HG03139 (cell line): ENCODE measurements at regions not wholly inside any gene's neighbourhood (a gene's known extent, or its start where the extent isn't known, plus 50 kb on each side); places are given as distances from the start of the nearest gene placed in this dataset.

Source experiments
- ATAC-seq: cut with Tn5 transposase; IDR thresholded peaks from one replicate; pipeline ENCODE4 v1.9.1; 2021; ENCODE audit not compliant: unreplicated experiment

- no peak for ATAC-seq
Observed at GRCh38 chr15:91549581-91549980, 303.9 kb upstream of the SLCO3A1 start.

- ATAC-seq = no peak
Observed at GRCh38 chr15:91552555-91552954, 301.0 kb upstream of the SLCO3A1 start.

GRCh38 chr15:91553196-91553854, 300.2 kb upstream of the SLCO3A1 start:
- ATAC-seq = no peak

DNA sequence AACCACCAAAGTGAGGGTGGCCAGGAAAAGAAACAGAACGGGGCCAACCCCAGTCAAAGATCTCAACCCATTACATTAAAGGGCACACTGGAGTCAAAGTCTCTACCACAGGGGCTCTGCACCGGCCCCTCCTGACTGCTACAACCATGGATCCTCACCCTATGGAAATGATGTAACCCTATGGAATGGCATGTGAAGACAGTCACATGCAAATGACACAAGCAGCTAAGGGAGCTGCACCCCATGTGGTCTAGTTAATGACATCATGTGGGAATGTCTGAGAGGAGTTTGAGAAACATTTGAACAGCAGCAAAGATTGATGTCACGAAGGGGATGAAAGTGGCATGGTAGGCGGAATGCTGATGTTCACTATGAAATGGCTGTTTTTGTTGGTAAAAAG, 298.2 kb upstream of the SLCO3A1 start:
- no peak for ATAC-seq

GRCh38 chr15:91556926-91557325, 296.6 kb upstream of the SLCO3A1 start:
- no peak for ATAC-seq

- no peak for ATAC-seq
Observed at GRCh38 chr15:91559066-91559465, 294.4 kb upstream of the SLCO3A1 start.

- no peak for ATAC-seq
Observed at GRCh38 chr15:91561371-91562100, 292.0 kb upstream of the SLCO3A1 start.

DNA sequence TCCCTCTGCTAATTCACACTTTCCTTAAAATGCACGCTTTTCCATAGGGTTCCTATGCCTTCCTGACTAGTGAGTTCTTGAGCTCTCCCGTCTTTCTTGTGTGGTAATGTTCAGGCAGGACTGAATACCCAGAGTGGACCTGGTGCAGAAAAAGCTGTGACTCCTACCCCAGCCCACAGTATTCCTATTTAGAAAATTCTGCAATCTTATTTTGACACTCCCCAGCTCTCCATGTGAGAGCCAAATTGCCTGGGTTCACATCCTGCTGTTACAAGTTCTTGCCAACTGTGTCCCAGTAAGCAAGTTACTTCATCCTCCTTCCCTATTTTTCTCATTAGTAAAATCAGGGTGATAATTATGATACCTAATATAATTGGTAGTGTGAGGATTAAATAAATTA, 290.8 kb upstream of the SLCO3A1 start:
- no peak for ATAC-seq

GRCh38 chr15:91564631-91565030, 288.9 kb upstream of the SLCO3A1 start:
- no peak for ATAC-seq

- ATAC-seq = no peak
Observed at GRCh38 chr15:91566141-91566540, 287.4 kb upstream of the SLCO3A1 start.

DNA sequence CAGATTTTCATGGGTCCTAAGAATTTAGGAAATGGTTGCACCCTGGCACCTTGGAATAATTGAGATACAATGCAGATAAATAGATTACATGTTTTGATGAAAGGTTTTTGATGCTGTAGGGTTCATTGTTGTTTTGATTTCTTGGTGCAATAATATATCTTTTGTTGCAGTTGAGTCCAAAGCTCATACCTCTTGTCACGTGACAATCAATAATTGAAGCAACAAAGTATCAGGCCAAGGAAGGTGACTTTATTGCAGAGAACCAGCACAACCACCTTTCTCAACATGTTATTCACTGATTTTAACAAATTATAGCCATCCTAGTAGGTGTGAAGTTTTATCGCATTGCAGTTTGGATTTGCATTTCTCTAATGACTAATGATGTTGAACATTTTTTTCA, 285.5 kb upstream of the SLCO3A1 start:
- ATAC-seq = no peak

DNA sequence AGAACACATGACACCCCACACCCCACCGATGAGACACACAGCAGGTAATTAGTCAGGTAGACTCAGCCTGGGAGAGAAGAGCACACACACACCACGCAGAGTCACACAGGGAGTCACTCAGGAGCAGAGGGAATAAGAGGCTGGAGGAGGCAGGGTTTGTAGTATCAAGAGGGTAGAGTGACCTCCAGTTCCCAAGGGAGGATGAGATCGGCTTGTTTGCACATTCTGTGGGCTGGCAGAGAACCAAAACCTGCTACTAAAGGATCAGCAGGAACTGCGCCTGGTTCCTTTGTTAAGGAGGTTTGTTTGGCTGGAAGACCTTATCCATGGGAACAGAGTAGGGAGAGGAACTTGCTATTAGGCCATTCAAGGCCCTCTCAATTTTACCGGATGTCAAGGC, 281.4 kb upstream of the SLCO3A1 start:
- no peak for ATAC-seq

DNA sequence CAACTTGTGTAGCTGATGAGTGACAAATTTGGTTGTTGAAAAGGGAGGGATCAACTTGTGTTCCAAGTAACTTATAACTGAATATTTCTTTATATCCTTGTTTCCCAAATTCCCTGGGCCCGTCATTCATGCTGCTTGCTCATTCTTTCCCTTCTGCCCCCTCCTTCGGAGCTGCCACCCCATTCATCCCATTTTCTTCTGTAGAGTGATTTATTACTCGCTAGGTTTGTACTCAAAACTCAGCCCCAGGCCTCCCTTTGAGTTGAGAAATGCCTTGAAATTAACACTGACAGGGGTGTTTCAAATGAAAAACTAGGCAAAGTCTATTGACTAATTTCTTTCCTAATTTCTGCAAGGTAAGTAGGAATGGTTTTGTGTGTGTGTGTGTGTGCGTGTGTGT, 277.4 kb upstream of the SLCO3A1 start:
- ATAC-seq = no peak

- no peak for ATAC-seq
Observed at GRCh38 chr15:91578511-91578910, 275.0 kb upstream of the SLCO3A1 start.

DNA sequence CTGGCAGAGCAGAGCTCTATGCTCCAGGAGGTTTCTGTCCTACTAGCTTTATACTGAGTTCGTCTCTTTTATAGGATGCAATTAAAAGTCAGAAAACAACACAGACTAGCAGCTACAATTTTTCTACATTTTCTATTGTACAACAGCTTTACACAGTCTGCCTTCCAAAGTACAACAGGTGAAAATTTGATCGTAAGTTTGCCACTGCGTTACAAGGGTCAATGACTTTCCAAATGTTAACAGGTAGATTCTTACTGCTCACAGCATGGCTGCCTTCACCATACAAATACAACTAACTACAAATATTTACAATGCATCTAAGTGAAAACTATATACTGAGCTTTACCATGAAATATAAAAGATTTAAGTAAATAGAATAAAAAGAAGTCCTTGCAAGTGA, 268.6 kb upstream of the SLCO3A1 start:
- ATAC-seq = no peak

GRCh38 chr15:91586560-91586959, 266.9 kb upstream of the SLCO3A1 start:
- no peak for ATAC-seq

DNA sequence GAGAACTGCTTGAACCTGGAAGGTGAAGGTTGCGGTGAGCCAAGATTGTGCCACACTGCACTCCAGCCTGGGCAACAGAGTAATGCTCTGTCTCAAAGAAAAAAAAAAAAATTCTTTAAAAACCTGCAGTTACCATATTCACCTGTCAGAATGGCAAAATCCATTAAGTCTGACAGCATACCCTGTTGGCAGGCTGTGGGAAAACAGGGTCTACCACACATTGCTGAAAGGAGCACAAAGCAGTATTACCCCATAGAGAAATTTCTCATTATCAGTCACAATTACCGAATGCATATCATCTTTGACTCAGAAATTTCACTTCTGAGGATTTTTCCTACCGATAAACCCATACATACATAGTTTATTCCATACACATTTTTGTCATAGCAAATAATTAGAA, 264.1 kb upstream of the SLCO3A1 start:
- no peak for ATAC-seq

- ATAC-seq = no peak
Observed at GRCh38 chr15:91592567-91592966, 260.9 kb upstream of the SLCO3A1 start.

DNA sequence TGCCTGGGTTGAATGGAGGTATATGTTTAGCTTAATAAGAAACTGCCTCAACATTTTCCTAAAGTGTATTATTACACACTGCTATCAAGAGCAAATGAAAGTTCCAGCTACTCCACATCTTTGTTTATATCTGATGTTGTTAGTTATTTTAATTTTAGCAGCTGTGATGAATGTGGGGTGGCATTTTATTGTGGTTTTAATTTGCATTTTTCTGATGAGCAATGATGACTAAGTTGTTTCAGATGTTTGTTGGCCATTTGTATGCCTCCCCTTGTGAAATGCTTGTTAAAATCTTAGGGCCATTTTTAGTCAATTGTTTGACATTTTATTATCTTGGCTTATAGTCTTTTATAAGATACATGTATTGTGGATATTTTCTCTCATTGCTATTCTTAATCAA, 260.4 kb upstream of the SLCO3A1 start:
- ATAC-seq = no peak

DNA sequence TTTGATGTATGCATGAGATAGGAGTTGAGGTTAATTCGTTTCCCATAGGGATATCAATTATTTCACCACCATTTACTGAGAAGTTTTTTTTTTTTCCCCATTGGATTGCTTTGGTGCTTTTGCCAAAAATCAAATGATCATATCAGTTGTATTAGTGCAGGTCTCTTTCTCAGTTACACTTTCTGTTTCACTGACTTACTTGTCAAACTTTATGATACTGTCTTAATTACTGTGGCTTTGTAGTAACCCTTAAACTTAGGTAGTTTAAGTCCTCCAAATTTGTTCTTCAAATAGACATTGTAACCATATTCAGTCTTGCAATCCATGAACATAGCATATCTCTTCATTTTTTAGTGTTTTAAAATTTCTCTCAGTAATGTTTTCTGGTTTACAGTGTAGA, 259.9 kb upstream of the SLCO3A1 start:
- no peak for ATAC-seq

- ATAC-seq = no peak
Observed at GRCh38 chr15:91599261-91599660, 254.2 kb upstream of the SLCO3A1 start.

DNA sequence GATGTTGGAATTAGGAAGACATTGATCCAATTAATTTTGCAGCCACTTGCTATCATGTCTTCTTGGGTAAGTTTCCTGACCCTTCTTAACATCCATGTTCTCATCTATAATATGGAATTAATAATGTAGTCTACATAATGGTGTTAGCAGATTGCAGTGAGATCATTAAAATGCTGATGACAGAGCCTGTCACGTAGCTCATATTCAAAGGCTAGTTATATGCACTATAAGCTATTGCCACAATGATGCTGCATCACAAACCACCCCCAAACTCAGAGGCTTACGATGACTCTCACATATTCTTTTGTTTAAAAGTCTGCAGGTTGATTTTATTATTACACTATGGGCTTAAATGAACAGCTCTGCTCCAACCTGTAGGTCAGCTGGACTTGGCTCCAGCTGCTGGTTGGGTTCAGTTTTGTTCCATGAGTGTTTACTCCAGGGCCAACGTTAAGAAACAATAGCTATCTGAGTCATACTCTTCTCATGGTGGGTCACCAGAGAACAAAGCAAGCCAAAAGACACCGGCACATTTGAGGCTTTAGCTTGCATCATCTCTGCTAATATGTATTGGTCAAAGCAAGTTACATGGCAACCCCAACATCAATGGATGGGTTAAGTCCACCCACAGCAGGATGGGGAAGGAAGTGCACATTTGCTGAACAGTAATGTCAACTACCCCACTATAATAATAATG, 250.0 kb upstream of the SLCO3A1 start:
- no peak for ATAC-seq
